DOHH2 (cell line): ENCODE measurements at regions not wholly inside any gene's neighbourhood (a gene's known extent, or its start where the extent isn't known, plus 50 kb on each side); places are given as distances from the start of the nearest gene placed in this dataset.

Experiments used
- H3F3A ChIP-seq: fragments of 200-600 bp; sonication (generic), shearing (Covaris generic); 2 replicates; pipeline ENCODE4 v1.6.0; 2016; ENCODE audit warnings: antibody characterized with exemption, mild to moderate bottlenecking; ENCODE audit not compliant: control insufficient read depth, insufficient read depth
- H3K27ac ChIP-seq: fragments of 200-600 bp; sonication (generic); 2 replicates; pipeline ENCODE4 v1.5.1; 2014; ENCODE audit warnings: low read depth, mild to moderate bottlenecking, low read length, moderate library complexity
- H3K27me3 ChIP-seq: fragments of 200-600 bp; sonication (generic); 2 replicates; pipeline ENCODE4 v1.6.1; 2014; ENCODE audit warnings: mild to moderate bottlenecking, low read length, mixed read lengths; ENCODE audit not compliant: control insufficient read depth
- H3K36me3 ChIP-seq: fragments of 200-600 bp; sonication (generic); 2 replicates; pipeline ENCODE4 v1.6.1; 2014; ENCODE audit warnings: mild to moderate bottlenecking, low read length, moderate library complexity, mixed read lengths; ENCODE audit not compliant: control insufficient read depth
- H3K4me1 ChIP-seq: fragments of 200-600 bp; sonication (generic); 2 replicates; pipeline ENCODE4 v1.6.1; 2014; ENCODE audit warnings: mild to moderate bottlenecking, low read length, mixed read lengths; ENCODE audit not compliant: control insufficient read depth
- H3K4me2 ChIP-seq: fragments of 200-600 bp; sonication (generic); 2 replicates; pipeline ENCODE4 v1.6.0; 2014; ENCODE audit warnings: mild to moderate bottlenecking, low read length, moderate library complexity
- H3K4me3 ChIP-seq: fragments of 200-600 bp; sonication (generic); 2 replicates; pipeline ENCODE4 v1.5.1; 2014; ENCODE audit warnings: mild to moderate bottlenecking, low read length, mixed read lengths
- H3K79me2 ChIP-seq: fragments of 200-600 bp; sonication (generic); 2 replicates; pipeline ENCODE4 v1.6.1; 2014; ENCODE audit warnings: mild to moderate bottlenecking, low read length, mixed read lengths; ENCODE audit not compliant: control insufficient read depth
- H3K9me2 ChIP-seq: fragments of 200-600 bp; sonication (generic); replicated peaks from 2 replicates; pipeline ENCODE4 v1.6.1; 2014; ENCODE audit warnings: mild to moderate bottlenecking, low read length, mixed read lengths; ENCODE audit not compliant: control insufficient read depth
- H3K9me3 ChIP-seq: fragments of 200-600 bp; sonication (generic); 2 replicates; pipeline ENCODE4 v1.6.1; 2014; ENCODE audit warnings: antibody characterized with exemption, low read length, mixed read lengths; ENCODE audit not compliant: control insufficient read depth, insufficient read depth
- H4K20me1 ChIP-seq: fragments of 200-600 bp; sonication (generic); 2 replicates; pipeline ENCODE4 v1.6.0; 2014; ENCODE audit warnings: low read depth, mild to moderate bottlenecking, antibody characterized with exemption, low read length, moderate library complexity; ENCODE audit not compliant: control insufficient read depth, insufficient read depth
- CTCF ChIP-seq: fragments of 200-600 bp; sonication (generic); IDR thresholded peaks from one replicate; pipeline ENCODE4 v1.5.1; 2014; ENCODE audit warnings: antibody characterized with exemption, mild to moderate bottlenecking, low read depth, low read length; ENCODE audit not compliant: poor library complexity, severe bottlenecking
- EZH2phosphoT487 ChIP-seq: fragments of 200-600 bp; sonication (generic); IDR thresholded peaks from 2 replicates; pipeline ENCODE4 v1.6.1; 2017; ENCODE audit warnings: borderline replicate concordance, mild to moderate bottlenecking, antibody characterized with exemption, low read length, moderate library complexity, mixed read lengths

- Histone ChIP-seq H3K27me3 (no peaks in the 10 kb centered on the region), H3K9me2 (no peaks in the 10 kb centered on the region), H3K4me2 (no peak overlapping the region), H3K27ac (no peak overlapping the region), H3F3A (no peaks in the 10 kb centered on the region; the same call in 1 of the 2 replicates), H3K4me1 (no peaks in the 10 kb centered on the region), H3K36me3 (no peaks in the 10 kb centered on the region), H4K20me1 (no peaks in the 10 kb centered on the region), H3K9me3 (no peaks in the 10 kb centered on the region), H3K4me3 (no peak overlapping the region), H3K79me2 (no peaks in the 10 kb centered on the region)
- TF ChIP-seq EZH2phosphoT487 (no peak), CTCF (no peak)
These were observed 137.5 kb upstream of the MKLN1 start for GRCh38 chr7:131190146-131190545.

GRCh38 chr7:131190581-131190980 is 137.1 kb upstream of the MKLN1 start:
- TF ChIP-seq EZH2phosphoT487: no peak
- TF ChIP-seq CTCF: no peak
- H3F3A ChIP-seq: no peaks in the 10 kb centered on the region; the same call in 1 of the 2 replicates
- H3K4me2 ChIP-seq: no peak overlapping the region
- H4K20me1 ChIP-seq: no peaks in the 10 kb centered on the region
- H3K79me2 ChIP-seq: no peaks in the 10 kb centered on the region
- no peaks in the 10 kb centered on the region for H3K27me3 ChIP-seq
- no peak overlapping the region for H3K27ac ChIP-seq
- no peaks in the 10 kb centered on the region for H3K36me3 ChIP-seq
- no peak overlapping the region for H3K4me3 ChIP-seq
- no peaks in the 10 kb centered on the region for H3K9me2 ChIP-seq
- H3K9me3 ChIP-seq: no peaks in the 10 kb centered on the region
- no peaks in the 10 kb centered on the region for H3K4me1 ChIP-seq

- Histone ChIP-seq H3K9me3 (no peaks in the 10 kb centered on the region), H3K36me3 (no peaks in the 10 kb centered on the region), H3K4me3 (no peak overlapping the region), H3K27me3 (no peaks in the 10 kb centered on the region), H3K4me2 (no peak overlapping the region), H3K79me2 (no peaks in the 10 kb centered on the region), H3K9me2 (no peaks in the 10 kb centered on the region), H3K27ac (no peak overlapping the region), H3F3A (no peaks in the 10 kb centered on the region; the same call in 1 of the 2 replicates), H3K4me1 (no peaks in the 10 kb centered on the region), H4K20me1 (no peaks in the 10 kb centered on the region)
- TF ChIP-seq EZH2phosphoT487 (no peak), CTCF (no peak)
These were observed 133.4 kb upstream of the MKLN1 start for GRCh38 chr7:131194070-131194865.
